ENCODE measurements at regions not wholly inside any gene's neighbourhood (a gene's known extent, or its start where the extent isn't known, plus 50 kb on each side); places are given as distances from the start of the nearest gene placed in this dataset.

DNA sequence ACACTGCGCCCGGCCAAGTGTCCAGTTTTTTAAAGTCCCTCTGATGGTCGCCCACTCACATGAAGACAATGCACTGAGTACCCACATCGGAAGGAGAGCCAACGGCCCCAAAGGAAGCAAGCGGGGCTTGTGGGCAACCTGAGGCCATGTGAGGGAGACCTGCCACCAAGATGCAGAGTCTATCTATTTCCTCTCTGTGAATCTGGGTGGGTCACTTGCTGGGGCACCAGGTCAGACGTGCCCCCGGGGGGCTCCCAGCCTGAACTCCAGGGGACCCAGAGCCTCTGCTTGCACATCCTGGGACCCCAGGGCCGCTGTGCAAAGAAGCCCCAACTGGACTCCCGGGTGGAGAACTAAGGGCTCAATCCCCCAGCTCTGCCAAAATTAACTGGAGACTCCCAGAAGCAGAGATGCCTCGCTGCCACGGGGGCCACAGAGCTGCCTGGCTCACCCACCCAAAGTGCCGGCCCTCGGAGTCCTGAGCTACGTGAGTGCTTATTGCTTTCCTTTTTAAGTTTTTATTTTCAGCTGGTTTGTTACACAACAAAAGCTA lies 106.4 kb downstream of the BRD1 start:
- Histone ChIP-seq H3K4me3 (replicated peaks; ENCODE audit: insufficient read depth, low read length) (no peak overlapping the region), H3K27me3 (ENCODE audit: insufficient read depth, poor library complexity, severe bottlenecking) (peaks cover 22% of the 10 kb centered on the region), H3K27ac (replicated peaks) (no peak overlapping the region)
- no peak for DNase-seq (ENCODE audit: low read depth in 1 of 2, low spot score in 1 of 2)
- TF ChIP-seq, protein P1, sequence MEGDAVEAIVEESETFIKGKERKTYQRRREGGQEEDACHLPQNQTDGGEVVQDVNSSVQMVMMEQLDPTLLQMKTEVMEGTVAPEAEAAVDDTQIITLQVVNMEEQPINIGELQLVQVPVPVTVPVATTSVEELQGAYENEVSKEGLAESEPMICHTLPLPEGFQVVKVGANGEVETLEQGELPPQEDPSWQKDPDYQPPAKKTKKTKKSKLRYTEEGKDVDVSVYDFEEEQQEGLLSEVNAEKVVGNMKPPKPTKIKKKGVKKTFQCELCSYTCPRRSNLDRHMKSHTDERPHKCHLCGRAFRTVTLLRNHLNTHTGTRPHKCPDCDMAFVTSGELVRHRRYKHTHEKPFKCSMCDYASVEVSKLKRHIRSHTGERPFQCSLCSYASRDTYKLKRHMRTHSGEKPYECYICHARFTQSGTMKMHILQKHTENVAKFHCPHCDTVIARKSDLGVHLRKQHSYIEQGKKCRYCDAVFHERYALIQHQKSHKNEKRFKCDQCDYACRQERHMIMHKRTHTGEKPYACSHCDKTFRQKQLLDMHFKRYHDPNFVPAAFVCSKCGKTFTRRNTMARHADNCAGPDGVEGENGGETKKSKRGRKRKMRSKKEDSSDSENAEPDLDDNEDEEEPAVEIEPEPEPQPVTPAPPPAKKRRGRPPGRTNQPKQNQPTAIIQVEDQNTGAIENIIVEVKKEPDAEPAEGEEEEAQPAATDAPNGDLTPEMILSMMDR (IDR thresholded peaks at IDR 0.05; ENCODE audit: insufficient read depth, low read length) = no peak
- TF ChIP-seq POLR2AphosphoS5 (IDR thresholded peaks at IDR 0.05; ENCODE audit: low read depth) = no peak
- TF ChIP-seq, protein P2, sequence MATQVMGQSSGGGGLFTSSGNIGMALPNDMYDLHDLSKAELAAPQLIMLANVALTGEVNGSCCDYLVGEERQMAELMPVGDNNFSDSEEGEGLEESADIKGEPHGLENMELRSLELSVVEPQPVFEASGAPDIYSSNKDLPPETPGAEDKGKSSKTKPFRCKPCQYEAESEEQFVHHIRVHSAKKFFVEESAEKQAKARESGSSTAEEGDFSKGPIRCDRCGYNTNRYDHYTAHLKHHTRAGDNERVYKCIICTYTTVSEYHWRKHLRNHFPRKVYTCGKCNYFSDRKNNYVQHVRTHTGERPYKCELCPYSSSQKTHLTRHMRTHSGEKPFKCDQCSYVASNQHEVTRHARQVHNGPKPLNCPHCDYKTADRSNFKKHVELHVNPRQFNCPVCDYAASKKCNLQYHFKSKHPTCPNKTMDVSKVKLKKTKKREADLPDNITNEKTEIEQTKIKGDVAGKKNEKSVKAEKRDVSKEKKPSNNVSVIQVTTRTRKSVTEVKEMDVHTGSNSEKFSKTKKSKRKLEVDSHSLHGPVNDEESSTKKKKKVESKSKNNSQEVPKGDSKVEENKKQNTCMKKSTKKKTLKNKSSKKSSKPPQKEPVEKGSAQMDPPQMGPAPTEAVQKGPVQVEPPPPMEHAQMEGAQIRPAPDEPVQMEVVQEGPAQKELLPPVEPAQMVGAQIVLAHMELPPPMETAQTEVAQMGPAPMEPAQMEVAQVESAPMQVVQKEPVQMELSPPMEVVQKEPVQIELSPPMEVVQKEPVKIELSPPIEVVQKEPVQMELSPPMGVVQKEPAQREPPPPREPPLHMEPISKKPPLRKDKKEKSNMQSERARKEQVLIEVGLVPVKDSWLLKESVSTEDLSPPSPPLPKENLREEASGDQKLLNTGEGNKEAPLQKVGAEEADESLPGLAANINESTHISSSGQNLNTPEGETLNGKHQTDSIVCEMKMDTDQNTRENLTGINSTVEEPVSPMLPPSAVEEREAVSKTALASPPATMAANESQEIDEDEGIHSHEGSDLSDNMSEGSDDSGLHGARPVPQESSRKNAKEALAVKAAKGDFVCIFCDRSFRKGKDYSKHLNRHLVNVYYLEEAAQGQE (IDR thresholded peaks at IDR 0.05; ENCODE audit: insufficient replicate concordance, low read depth) = no peak
- TF ChIP-seq GABPA (IDR thresholded peaks at IDR 0.05; ENCODE audit: low read depth) = no peak
- no peak for TF ChIP-seq SPI1 (IDR thresholded peaks at IDR 0.05; ENCODE audit: borderline replicate concordance, low read depth)

DNA sequence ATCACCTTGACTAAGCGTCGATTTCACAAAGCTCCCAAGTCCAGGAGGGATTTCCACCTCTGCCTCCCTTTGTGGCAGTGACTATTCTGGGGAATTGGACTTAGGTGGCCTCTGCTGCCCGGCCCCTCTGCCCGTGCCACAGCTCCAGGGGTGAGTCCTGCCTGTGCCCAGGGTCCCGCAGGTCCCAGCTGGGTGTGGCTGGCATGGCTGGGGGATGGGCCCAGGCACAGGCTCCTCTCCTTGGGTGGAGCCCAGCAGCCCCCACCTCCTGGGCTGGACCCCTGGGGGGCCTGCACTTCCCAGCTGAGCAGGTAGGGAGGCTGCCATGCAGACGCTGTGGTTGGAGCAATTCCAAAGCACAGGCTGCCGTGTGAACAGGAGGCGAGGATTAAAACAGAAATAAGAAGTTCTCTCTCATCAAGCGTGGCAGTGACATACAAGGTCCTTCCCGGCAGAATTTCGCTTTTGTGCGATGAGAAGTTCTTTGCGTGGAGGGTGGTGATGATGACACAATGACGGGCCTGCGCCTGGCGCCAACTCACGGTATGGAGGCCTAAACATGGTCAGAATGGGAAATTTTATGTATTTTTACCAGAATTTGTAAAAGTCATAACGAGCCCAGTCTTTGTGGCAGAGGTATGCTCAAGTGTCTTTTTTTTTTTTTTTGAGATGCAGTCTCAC lies 107.3 kb downstream of the BRD1 start:
- peaks cover 15% of the 10 kb centered on the region for H3K27me3 ChIP-seq (ENCODE audit: insufficient read depth, poor library complexity, severe bottlenecking)
- TF ChIP-seq GABPA (IDR thresholded peaks at IDR 0.05; ENCODE audit: low read depth) = no peak
- TF ChIP-seq, protein P1 (IDR thresholded peaks at IDR 0.05; ENCODE audit: insufficient read depth, low read length) = no peak
- no peak for TF ChIP-seq SPI1 (IDR thresholded peaks at IDR 0.05; ENCODE audit: borderline replicate concordance, low read depth)
- TF ChIP-seq, protein P2 (IDR thresholded peaks at IDR 0.05; ENCODE audit: insufficient replicate concordance, low read depth) = no peak
- TF ChIP-seq POLR2AphosphoS5 (IDR thresholded peaks at IDR 0.05; ENCODE audit: low read depth) = no peak
- H3K27ac ChIP-seq (replicated peaks) = no peak overlapping the region
- no peak overlapping the region for H3K4me3 ChIP-seq (replicated peaks; ENCODE audit: insufficient read depth, low read length)
- DNase-seq (ENCODE audit: low read depth in 1 of 2, low spot score in 1 of 2) = no peak

DNA sequence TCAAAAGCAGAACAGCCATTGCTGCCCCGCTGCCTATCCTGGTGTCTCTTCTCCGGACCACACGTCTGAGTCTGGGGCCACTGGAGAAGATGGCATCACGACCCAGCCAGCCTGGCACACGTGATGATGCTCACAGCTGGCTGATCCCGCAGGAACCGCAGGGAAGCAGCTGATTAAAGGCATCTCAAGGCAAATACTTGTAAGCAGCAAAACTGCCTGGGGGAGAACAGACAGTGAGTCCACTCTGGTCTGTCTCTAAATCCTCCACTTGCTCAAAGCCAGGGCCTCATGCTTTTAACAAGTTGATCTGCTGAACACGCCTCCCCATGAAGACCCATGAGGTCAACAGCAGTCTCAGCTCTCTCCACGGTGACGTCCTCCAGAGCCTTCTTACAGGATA lies 108.6 kb downstream of the BRD1 start:
- TF ChIP-seq, protein P2 (IDR thresholded peaks at IDR 0.05; ENCODE audit: insufficient replicate concordance, low read depth) = no peak
- TF ChIP-seq POLR2AphosphoS5 (IDR thresholded peaks at IDR 0.05; ENCODE audit: low read depth) (no peak), GABPA (IDR thresholded peaks at IDR 0.05; ENCODE audit: low read depth) (no peak), SPI1 (IDR thresholded peaks at IDR 0.05; ENCODE audit: borderline replicate concordance, low read depth) (no peak)
- TF ChIP-seq, protein P1 (IDR thresholded peaks at IDR 0.05; ENCODE audit: insufficient read depth, low read length) = no peak
- DNase-seq (ENCODE audit: low read depth in 1 of 2, low spot score in 1 of 2) = no peak
- Histone ChIP-seq H3K27me3 (ENCODE audit: insufficient read depth, poor library complexity, severe bottlenecking) (peaks cover 4% of the 10 kb centered on the region), H3K4me3 (replicated peaks; ENCODE audit: insufficient read depth, low read length) (no peak overlapping the region), H3K27ac (replicated peaks) (no peak overlapping the region)

Measured in HL-60 (cell line).